HG02678 (cell line): ENCODE measurements at regions not wholly inside any gene's neighbourhood (a gene's known extent, or its start where the extent isn't known, plus 50 kb on each side); places are given as distances from the start of the nearest gene placed in this dataset.
A peak's percentile ranks its signal among the peaks of the same experiment; 100 is the strongest.

Source experiments
- ATAC-seq: cut with Tn5 transposase; IDR thresholded peaks from one replicate; pipeline ENCODE4 v1.9.1; 2021; ENCODE audit warnings: mild to moderate bottlenecking, moderate library complexity; ENCODE audit not compliant: unreplicated experiment

DNA sequence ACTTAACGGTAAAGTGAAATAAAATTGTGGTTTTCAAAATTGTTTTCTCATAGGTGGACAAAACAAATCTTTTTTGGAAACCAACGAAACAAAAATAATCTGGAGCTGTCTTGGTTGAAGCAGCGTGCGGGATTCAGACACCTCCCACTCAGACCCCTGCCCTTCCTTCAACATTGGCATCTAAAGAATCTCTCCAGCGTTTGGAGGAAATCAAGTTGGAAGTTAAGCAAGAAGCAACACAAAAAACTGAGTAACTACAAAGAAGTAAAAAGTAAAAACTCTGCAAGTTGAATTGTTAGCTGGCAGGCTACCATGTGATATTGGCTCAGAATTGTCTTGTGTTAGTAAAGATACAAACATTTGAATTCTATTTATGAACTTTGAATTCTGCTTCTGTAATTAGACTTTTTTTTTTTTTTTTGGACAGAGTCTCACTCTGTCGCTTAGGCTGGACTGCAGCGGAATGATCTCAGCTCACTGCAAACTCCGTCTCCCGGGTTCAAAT is 361.0 kb upstream of the PMFBP1 start:
- no peak for ATAC-seq

DNA sequence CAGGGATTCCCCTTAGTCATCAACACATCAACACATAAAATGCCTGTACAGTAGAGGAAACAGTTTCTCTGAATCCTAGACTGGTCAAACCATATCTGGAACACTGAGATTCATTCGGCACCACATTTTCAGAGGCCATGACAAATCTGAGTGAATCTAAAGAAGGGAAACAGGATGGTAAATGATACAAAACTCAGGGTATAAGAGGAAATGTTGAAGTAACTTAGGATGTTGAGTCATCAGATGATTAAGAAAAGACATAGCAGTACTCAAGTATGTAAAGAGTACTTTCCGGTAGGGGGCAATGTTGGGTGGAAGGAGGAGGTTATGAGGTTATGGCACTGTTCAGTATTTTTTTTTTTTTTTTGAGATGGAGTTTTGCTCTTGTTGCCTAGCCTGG is 358.5 kb upstream of the PMFBP1 start:
- no peak for ATAC-seq

DNA sequence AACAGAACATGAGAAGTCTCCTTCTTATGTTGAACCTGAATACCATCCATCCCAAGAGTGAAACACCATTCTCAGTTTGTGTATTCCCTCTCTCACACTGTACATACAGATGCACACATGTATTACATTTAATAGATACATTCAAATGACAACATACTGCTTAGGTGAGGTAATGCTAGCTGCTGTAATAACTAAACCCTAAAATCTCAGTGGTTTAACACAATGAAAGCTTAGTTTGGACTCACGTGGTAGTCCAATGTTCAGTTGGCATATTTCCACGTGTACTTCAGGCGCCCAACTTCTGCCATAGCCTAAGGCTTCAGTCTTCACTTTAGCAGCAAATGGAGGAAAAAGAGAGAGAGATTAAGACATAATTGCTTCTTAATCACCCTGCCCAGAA is 351.1 kb upstream of the PMFBP1 start:
- no peak for ATAC-seq

- no peak for ATAC-seq
Observed at GRCh38 chr16:72517154-72517553, 345.2 kb upstream of the PMFBP1 start.

GRCh38 chr16:72511171-72511570 is 339.2 kb upstream of the PMFBP1 start:
- ATAC-seq: no peak

DNA sequence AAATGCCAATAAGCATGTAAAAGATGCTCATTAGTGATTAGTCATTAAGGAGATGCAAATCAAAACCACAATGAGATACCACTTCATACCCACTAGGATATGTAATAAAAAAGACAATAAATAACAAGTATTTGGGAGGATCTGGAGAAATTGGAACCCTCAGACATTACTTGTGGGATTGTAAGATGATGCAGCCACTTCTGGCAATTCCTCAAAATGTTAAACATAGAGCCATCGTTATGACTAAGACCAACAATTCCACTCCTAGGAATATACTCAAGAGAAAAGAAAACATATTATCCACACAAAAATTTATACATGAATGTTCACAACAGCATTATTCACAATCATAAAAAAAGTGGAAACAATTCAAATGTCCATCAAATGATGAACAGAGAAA is 336.2 kb upstream of the PMFBP1 start:
- no peak for ATAC-seq

- no peak for ATAC-seq
Observed at GRCh38 chr16:72502594-72503005, 330.6 kb upstream of the PMFBP1 start.

DNA sequence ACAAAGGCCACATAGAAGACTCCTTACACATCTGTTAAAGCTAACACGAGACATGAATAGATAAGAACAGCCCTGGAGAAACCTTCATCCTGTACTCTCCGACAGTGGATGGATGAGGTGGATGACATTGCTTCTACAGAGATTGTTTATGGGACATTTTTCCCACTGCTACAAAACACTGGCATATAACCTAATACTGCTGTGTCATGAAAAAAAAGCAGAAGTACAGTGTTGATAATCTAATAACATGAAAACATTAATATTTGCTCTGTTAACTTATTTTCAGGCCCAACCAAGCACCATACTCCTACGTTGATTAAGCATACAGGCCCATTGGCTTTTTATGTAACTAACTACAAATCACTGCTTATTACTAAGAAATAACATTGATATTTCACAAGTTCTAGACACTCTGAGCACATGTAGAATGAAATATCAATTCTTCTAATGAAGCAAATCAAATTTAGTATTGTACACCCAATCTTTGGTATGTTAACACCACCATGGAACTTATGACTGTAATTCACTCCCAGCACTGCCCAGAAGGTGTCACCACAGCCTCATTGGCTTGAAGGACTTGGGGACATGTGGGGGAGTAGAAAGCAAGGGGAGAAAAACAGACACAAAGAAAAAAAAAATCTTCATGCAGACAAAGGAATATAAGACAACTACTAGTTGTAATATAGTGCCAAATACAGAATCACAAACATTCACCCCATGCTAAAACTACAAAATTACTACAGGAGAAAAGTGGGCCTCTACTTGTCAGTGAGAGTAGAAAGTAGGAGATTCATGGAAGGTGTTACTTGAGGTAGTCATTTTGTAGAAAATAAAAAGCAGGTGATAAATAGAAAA is 330.0 kb upstream of the PMFBP1 start:
- ATAC-seq: peak; percentile 87

DNA sequence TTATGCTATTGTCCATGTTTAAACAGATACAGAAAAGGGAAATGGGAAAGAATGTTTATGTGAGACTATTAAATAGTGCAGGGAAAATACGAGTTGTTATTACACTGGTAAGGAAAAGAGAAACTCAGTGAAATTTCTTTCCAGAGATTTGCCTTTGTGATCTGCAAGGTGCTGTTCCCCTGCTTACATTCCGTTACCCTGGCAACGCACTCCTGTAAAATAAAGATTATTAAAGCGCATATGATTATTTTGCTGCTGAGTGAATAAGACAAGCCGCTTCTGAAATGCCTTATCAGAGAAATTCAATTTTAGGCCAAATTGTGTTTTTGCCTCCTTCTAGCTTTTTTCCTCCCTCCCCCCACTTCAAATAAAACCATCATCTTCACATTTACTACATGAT is 328.6 kb upstream of the PMFBP1 start:
- ATAC-seq: no peak

DNA sequence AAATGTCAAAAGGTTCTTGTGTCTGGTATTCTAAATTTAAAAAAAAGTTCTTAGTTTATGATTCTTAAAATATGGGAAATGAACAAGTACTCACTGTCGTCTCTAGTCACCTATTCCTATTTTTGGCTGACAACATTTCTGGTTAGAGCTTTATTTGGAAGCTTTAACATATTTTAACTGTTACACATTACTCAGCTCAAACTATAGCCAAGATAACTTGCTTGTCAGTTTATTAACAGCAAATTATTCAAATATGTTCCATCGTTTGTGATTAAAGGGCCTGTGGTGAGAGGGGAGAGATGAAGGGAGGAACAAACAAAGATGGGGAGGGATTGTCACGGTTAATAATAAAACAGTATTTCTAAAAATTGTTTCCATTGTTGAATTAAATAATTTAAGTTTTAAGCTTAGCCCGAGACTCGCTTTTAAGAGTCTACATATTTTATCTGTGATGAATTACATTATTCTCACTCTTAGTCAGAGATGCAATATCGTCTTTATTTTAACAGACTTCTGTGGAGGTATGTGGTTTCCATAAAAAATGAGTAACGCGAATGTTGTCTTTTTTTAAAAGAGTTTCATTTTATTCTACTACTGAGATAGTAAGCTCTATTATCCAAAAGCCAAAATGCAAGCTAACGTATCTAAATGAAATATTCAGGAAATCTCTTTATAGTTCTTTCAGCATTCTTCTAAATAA is 321.9 kb upstream of the PMFBP1 start:
- no peak for ATAC-seq

- ATAC-seq: no peak
Observed at GRCh38 chr16:72487283-72487682, 315.3 kb upstream of the PMFBP1 start.

DNA sequence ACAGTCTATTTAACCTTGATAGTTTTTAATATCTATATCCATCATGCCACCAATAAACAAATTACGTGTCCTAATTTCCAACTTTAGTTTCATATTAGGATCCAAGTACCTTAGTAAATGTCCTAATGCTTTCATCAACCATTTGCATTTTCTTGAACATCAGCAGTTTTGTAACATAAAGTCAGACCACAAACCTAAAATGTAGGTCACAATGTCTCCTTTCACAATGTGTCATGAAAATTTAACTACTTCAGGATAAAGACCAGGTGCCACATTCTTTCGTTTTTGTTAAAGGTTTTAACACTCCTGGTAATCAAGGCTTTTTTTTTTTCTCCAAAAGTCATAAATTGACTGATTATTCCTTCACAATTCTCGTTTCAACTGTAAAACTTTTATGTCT is 310.7 kb upstream of the PMFBP1 start:
- ATAC-seq: no peak

GRCh38 chr16:72481419-72481818 is 309.5 kb upstream of the PMFBP1 start:
- no peak for ATAC-seq

DNA sequence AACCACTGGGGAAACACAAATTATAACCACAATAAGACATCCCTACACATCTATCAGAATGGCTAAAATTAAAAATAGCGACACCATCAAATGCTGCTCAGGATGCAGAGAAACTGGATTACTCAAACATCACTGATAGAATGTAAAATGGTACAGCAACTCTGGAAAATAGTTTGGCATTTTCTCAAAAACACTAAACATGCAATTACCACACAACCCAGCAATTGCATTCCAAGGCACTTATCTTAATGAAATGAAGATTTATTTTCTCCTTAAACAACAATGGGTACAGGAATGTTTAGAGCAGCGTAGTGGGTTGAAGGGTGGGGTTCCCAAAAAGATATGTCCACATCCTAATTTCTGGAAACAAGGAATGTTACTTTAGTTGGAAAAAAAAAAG is 309.0 kb upstream of the PMFBP1 start:
- ATAC-seq: no peak

DNA sequence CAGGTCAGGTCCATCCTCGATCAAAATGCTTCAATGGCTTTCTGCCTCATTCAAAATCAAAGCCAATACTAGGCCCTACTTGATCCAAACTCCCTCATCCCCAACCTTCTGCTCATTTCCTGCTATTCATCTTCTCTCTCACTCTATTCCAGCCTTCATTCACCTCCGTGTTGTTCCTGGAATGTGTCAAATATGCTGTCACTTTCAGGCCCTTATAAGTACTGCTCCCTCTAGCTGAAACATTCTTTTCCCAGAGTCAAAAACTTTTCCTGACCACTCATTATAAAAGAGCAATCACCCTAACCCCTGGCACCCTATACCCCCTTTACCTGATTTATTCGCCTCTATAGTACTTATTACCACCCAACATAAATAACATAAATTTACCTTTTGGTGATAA is 303.7 kb upstream of the PMFBP1 start:
- no peak for ATAC-seq

- ATAC-seq: no peak
Observed at GRCh38 chr16:72474501-72475123, 302.7 kb upstream of the PMFBP1 start.

DNA sequence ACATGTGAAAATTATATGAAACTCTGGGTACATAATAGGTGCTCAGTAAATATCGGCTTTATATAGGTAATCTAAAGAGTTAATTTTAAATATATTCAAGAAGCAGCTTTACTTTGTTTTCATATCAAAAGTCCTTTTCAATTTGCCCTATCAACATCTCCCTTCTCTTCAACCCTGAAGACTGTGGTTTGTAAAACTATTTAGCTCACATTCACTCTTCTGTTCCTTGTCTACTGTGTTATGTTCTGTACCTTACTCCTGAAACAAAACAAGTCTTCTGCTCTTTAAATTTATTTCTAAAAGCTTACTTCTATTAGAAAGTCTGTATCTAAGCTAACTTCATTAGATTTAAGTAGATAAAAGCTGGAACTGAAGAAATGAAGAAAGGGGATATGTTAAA is 301.7 kb upstream of the PMFBP1 start:
- ATAC-seq: no peak

DNA sequence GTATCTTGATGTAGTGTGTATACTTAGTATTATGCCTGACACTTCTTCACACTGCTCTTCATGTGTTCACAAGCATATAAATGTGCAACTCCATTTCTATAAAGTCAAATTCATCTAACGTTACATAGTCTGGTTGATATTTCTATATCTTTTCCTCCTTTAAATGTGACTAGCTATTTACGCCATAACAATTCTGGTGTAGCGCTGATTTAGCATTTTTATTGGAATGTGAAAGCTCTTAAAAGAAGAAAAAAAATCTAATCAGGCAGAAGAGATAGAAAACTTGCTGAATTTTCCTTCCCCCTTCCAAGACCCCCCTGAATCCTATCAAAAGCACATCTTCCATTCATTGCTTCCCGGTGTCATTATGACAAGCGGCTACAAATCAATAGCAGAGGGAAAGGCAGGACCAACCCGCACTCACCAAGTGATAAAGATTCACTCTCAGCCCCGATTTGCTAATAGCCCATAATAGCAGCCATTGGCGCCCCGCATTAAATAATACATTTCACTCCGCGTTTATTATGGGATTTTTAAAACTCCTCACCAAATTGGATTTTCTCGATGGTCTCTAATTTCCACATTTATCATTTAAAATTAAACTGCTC is 299.5 kb upstream of the PMFBP1 start:
- no peak for ATAC-seq

DNA sequence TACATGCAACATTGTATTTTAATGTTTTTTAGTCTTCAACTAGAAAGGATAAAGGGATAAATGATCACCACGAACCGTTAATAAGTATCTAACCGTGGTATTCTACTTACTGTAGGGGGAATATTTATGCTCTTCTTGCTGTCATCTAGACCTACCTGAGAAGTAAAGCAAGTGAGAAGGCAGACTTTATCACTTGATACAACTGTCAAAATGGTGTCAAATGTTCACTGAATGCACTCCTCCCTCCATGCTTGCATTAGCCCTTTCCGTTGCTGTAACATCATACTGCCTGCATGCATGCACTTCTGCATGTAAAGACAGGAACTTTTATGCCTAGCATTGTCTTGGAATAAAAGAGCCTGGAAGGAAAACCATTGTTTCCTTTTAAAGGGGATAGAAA is 298.6 kb upstream of the PMFBP1 start:
- no peak for ATAC-seq

DNA sequence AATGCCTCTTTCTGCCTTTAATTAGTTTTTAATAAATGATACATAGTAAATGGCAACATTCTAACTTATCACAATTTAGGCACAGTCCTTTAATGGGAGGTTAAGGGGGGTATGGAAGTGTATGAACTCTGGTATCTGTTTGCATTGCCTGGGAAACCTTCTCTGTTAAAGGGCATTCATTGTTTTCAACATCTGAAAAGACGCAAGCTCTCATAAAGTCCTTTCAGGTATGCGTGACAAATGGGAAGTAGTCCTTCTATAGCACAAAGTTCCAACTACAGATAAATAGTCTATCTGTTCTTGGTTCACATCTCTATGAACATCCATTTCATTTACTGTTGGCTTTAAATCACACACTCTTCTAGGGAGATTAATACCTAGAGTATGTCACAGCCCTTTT is 298.0 kb upstream of the PMFBP1 start:
- no peak for ATAC-seq

- ATAC-seq: no peak
Observed at GRCh38 chr16:72468582-72468981, 296.6 kb upstream of the PMFBP1 start.
